VCaP (cell line): ENCODE measurements at regions not wholly inside any gene's neighbourhood (a gene's known extent, or its start where the extent isn't known, plus 50 kb on each side); places are given as distances from the start of the nearest gene placed in this dataset.

Experiments used
- H3K27ac ChIP-seq: fragments of 450-650 bp; 2 replicates; pipeline ENCODE4 v1.5.1; 2017
- TF ChIP-seq, protein P1 (sequence below): fragments of 450-650 bp; conservative IDR thresholded peaks from 2 replicates; pipeline ENCODE4 v1.5.1; 2017; ENCODE audit warnings: mild to moderate bottlenecking, moderate library complexity

DNA sequence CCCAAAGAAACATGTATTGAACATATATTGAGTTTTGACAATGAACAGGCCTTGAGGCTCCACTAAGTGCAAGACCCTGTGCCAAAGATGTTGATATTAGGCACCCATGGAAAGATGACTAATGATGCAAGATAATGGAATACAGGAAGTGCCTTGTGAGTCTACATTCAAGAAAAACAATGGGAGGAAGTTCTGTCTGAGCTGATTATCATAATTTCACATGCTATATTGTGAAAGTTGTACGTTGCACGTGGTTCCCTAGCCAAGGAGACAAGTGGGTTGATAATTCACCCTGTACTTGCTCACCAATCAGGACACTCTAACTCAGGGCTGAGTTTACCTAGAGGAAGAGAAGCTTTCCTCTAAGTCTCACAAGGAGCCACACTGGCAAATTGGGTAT lies 186.9 kb upstream of the STAC start:
- H3K27ac ChIP-seq = no peak overlapping the region

GRCh38 chr3:36196058-36196457 lies 184.2 kb upstream of the STAC start:
- no peak overlapping the region for H3K27ac ChIP-seq
- TF ChIP-seq, protein P1, sequence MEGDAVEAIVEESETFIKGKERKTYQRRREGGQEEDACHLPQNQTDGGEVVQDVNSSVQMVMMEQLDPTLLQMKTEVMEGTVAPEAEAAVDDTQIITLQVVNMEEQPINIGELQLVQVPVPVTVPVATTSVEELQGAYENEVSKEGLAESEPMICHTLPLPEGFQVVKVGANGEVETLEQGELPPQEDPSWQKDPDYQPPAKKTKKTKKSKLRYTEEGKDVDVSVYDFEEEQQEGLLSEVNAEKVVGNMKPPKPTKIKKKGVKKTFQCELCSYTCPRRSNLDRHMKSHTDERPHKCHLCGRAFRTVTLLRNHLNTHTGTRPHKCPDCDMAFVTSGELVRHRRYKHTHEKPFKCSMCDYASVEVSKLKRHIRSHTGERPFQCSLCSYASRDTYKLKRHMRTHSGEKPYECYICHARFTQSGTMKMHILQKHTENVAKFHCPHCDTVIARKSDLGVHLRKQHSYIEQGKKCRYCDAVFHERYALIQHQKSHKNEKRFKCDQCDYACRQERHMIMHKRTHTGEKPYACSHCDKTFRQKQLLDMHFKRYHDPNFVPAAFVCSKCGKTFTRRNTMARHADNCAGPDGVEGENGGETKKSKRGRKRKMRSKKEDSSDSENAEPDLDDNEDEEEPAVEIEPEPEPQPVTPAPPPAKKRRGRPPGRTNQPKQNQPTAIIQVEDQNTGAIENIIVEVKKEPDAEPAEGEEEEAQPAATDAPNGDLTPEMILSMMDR = no peak

More for the DNA sequence above, 186.9 kb upstream of the STAC start:
- TF ChIP-seq, protein P1 = no peak

GRCh38 chr3:36197151-36197550 lies 183.2 kb upstream of the STAC start:
- H3K27ac ChIP-seq = no peak overlapping the region
- TF ChIP-seq, protein P1 = no peak

- TF ChIP-seq, protein P1 = no peak
- no peak overlapping the region for H3K27ac ChIP-seq
These were observed 178.8 kb upstream of the STAC start for GRCh38 chr3:36201546-36201945.

GRCh38 chr3:36206956-36207580 lies 173.2 kb upstream of the STAC start:
- TF ChIP-seq, protein P1 = no peak

DNA sequence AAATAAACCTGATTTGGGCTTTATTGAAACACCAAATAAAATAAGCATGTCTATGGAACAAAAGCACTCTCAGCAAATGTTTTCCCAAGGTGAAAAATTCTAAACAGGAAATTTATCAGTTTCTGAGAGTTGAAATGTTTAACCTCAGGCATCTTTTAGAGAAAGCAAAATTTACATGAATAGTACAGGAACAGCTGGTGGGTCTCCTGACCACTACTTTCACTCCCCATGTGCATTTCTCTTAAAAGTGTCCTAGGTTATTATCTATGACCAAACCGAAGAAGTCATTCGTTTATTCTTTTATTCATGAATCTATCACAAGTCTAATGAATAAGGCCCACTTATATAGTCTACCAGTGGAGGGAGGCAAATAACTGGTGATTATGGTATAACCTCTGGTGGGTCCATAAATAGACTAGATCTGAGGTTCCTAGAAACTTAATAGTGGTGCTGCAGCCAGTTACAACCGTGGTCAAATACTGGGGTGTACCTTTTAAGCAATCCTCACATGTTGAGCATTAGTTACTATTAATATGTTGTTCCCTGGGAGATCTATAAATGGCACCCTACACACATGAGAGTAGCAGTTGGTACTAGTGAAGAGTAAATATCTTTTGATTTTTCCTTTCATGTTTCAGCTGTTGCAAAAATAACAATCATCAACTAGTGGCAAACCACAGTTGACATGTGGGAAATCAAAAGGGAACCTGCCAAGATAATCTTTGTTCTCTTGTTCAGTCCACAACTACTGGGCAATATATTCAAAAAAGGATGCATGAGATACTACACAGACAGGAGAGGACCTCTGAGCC lies 169.3 kb upstream of the STAC start:
- TF ChIP-seq, protein P1 = no peak
- no peak overlapping the region for H3K27ac ChIP-seq

More at GRCh38 chr3:36206956-36207580, 173.2 kb upstream of the STAC start:
- no peak overlapping the region for H3K27ac ChIP-seq

- no peak overlapping the region for H3K27ac ChIP-seq
- TF ChIP-seq, protein P1 = no peak
These were observed 168.7 kb upstream of the STAC start for GRCh38 chr3:36211652-36211999.
